ENCODE measurements at regions not wholly inside any gene's neighbourhood (a gene's known extent, or its start where the extent isn't known, plus 50 kb on each side); places are given as distances from the start of the nearest gene placed in this dataset.

DNA sequence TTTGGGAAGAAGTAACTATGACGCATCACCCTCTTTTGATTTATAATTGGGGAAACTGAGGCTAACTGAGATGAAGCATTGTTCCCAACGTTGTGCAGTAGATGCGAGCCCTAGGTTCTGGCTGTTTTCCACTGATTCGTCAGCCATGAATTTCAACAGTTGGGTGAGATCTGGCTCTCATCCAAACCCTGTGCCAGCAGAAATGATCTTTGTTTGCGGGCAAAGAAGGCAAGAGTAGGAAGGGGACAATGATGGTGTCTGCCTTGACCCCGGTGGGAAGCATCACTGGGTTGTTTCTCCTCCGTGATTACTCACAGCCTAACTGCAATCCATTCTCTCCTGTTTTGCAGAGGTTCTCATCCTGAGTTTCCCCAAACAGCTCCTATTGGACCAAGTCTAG is 142.3 kb downstream of the MIS18A start:
- Histone ChIP-seq H3K27ac (ENCODE audit: extremely low read depth, low read depth, low read length) (no peak overlapping the region), H2AFZ (ENCODE audit: low read depth, low read length) (no peak overlapping the region), H3K9ac (ENCODE audit: insufficient read depth in 1 of 2, low read depth in 2 of 2, low read length in 2 of 2) (no peak overlapping the region), H4K20me1 (replicated peaks; ENCODE audit: control insufficient read depth, insufficient read depth, low read length) (no peaks in the 10 kb centered on the region), H3K27me3 (ENCODE audit: control insufficient read depth in 2 of 2, insufficient read depth in 2 of 2, low read length in 2 of 2) (peaks cover 10 to 21% of the 10 kb centered on the region in 2 experiments; a peak in 4 of 5 replicates), H3K9me3 (replicated peaks; ENCODE audit: control insufficient read depth, insufficient read depth, low read depth, low read length) (no peaks in the 10 kb centered on the region), H3K4me2 (ENCODE audit: insufficient read depth, low read length) (no peak overlapping the region), H3K4me3 (no peak overlapping the region), H3K9me1 (ENCODE audit: control insufficient read depth, insufficient read depth, low read length) (no peaks in the 10 kb centered on the region), H3K4me1 (replicated peaks in 1 of 2; ENCODE audit: control insufficient read depth in 2 of 2, insufficient read depth in 2 of 2, low read length in 2 of 2) (peaks cover 4 to 8% of the 10 kb centered on the region in 2 experiments; a peak in 2 of 5 replicates), H3K79me2 (ENCODE audit: control insufficient read depth, insufficient read depth, low read length) (no peaks in the 10 kb centered on the region), H3K36me3 (ENCODE audit: control insufficient read depth, insufficient read depth, low read length) (no peaks in the 10 kb centered on the region)
- ChIA-PET CTCF (ENCODE audit: low intra/inter-chr PET ratio) (no interaction called here), POLR2A (no interaction called here)
- FAIRE-seq (no peak), DNase-seq (ENCODE audit: extremely low read depth in 1 of 4, low spot score in 3 of 4) (no peak), ATAC-seq (no peak)
- WGBS (ENCODE audit: insufficient coverage, low coverage, missing lambda C conversion rate): 2% methylated on average over 7 of the region's 7 CpGs
- TF ChIP-seq DNMT1 (IDR thresholded peaks at IDR 0.05) (no peak), ZNF224 (CRISPR knock-in tag; IDR thresholded peaks at IDR 0.05) (no peak), ZNF324 (CRISPR knock-in tag; IDR thresholded peaks at IDR 0.05) (no peak), SMARCA5 (IDR thresholded peaks at IDR 0.05) (no peak), TCFL5 (CRISPR knock-in tag; conservative IDR thresholded peaks at IDR 0.05) (no peak), PPARD (CRISPR knock-in tag; IDR thresholded peaks at IDR 0.05) (no peak), TEAD2 (tag; IDR thresholded peaks at IDR 0.05) (no peak), CC2D1A (IDR thresholded peaks at IDR 0.05) (no peak), RCOR1 (IDR thresholded peaks at IDR 0.05; ENCODE audit: borderline replicate concordance in 1 of 2, low read depth in 2 of 2, low read length in 2 of 2) (no peak), ZNF584 (CRISPR knock-in tag; IDR thresholded peaks at IDR 0.05; ENCODE audit: low read depth) (no peak)
- TF ChIP-seq, protein P1, sequence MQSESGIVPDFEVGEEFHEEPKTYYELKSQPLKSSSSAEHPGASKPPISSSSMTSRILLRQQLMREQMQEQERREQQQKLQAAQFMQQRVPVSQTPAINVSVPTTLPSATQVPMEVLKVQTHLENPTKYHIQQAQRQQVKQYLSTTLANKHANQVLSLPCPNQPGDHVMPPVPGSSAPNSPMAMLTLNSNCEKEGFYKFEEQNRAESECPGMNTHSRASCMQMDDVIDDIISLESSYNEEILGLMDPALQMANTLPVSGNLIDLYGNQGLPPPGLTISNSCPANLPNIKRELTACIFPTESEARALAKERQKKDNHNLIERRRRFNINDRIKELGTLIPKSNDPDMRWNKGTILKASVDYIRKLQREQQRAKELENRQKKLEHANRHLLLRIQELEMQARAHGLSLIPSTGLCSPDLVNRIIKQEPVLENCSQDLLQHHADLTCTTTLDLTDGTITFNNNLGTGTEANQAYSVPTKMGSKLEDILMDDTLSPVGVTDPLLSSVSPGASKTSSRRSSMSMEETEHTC (IDR thresholded peaks at IDR 0.05): no peak
- TF ChIP-seq, protein P2, sequence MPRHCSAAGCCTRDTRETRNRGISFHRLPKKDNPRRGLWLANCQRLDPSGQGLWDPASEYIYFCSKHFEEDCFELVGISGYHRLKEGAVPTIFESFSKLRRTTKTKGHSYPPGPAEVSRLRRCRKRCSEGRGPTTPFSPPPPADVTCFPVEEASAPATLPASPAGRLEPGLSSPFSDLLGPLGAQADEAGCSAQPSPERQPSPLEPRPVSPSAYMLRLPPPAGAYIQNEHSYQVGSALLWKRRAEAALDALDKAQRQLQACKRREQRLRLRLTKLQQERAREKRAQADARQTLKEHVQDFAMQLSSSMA (CRISPR knock-in tag; IDR thresholded peaks at IDR 0.05): no peak
- TF ChIP-seq, protein P3, sequence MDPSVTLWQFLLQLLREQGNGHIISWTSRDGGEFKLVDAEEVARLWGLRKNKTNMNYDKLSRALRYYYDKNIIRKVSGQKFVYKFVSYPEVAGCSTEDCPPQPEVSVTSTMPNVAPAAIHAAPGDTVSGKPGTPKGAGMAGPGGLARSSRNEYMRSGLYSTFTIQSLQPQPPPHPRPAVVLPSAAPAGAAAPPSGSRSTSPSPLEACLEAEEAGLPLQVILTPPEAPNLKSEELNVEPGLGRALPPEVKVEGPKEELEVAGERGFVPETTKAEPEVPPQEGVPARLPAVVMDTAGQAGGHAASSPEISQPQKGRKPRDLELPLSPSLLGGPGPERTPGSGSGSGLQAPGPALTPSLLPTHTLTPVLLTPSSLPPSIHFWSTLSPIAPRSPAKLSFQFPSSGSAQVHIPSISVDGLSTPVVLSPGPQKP (CRISPR knock-in tag; IDR thresholded peaks at IDR 0.05): no peak
- TF ChIP-seq, protein P4, sequence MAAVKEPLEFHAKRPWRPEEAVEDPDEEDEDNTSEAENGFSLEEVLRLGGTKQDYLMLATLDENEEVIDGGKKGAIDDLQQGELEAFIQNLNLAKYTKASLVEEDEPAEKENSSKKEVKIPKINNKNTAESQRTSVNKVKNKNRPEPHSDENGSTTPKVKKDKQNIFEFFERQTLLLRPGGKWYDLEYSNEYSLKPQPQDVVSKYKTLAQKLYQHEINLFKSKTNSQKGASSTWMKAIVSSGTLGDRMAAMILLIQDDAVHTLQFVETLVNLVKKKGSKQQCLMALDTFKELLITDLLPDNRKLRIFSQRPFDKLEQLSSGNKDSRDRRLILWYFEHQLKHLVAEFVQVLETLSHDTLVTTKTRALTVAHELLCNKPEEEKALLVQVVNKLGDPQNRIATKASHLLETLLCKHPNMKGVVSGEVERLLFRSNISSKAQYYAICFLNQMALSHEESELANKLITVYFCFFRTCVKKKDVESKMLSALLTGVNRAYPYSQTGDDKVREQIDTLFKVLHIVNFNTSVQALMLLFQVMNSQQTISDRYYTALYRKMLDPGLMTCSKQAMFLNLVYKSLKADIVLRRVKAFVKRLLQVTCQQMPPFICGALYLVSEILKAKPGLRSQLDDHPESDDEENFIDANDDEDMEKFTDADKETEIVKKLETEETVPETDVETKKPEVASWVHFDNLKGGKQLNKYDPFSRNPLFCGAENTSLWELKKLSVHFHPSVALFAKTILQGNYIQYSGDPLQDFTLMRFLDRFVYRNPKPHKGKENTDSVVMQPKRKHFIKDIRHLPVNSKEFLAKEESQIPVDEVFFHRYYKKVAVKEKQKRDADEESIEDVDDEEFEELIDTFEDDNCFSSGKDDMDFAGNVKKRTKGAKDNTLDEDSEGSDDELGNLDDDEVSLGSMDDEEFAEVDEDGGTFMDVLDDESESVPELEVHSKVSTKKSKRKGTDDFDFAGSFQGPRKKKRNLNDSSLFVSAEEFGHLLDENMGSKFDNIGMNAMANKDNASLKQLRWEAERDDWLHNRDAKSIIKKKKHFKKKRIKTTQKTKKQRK (IDR thresholded peaks at IDR 0.05; ENCODE audit: borderline replicate concordance, low read depth, low read length): no peak
- in situ Hi-C loops (cut with MboI): no loop called here
- intact Hi-C loops (cut with micrococcal nuclease): no loop called here
- BruUV-seq (replicated peaks): no TSS peak
